H1 (cell line): ENCODE measurements at regions not wholly inside any gene's neighbourhood (a gene's known extent, or its start where the extent isn't known, plus 50 kb on each side); places are given as distances from the start of the nearest gene placed in this dataset.

Experiments
- CTCF ChIA-PET: fragments of 300-600 bp; sonication (Branson Sonifier 250); formaldehyde crosslinking; loops from one replicate; lab custom pipeline; 2021; ENCODE audit not compliant: partially characterized antibody; lab: Charles Lee
- POLR2A ChIA-PET: fragments of 300-600 bp; sonication (Branson Sonifier 250); formaldehyde crosslinking; loops from one replicate; lab custom pipeline; 2021; ENCODE audit warnings: inconsistent platforms; ENCODE audit not compliant: partially characterized antibody; lab: Charles Lee
- DNase-seq, 2 experiments: peaks; one replicate each; pipeline versions ENCODE4 v3.0.0 to v3.0.0-alpha.2; 2010 to 2022; ENCODE audit warnings: low spot score in 2 of 2, low read depth in 1 of 2, mixed read lengths in 1 of 2
- FAIRE-seq: peaks from 2 replicates; lab custom pipeline; 2011; peaks lifted over from hg19 to GRCh38; lab: Jason Lieb, UNC
- H2AFZ ChIP-seq: 2 replicates; pipeline ENCODE4 v1.8.1; 2012; ENCODE audit warnings: low read length, inconsistent platforms
- H2AK5ac ChIP-seq: 2 replicates; pipeline ENCODE4 v1.6.1; 2013; ENCODE audit warnings: low read depth, low read length
- H2BK120ac ChIP-seq: replicated peaks from 2 replicates; pipeline ENCODE3; 2013; ENCODE audit warnings: low read depth, low read length, inconsistent platforms
- H2BK12ac ChIP-seq: 2 replicates; pipeline ENCODE4 v1.6.1; 2013; ENCODE audit warnings: low read depth, low read length
- H2BK15ac ChIP-seq: 2 replicates; pipeline ENCODE4 v1.6.1; 2013; ENCODE audit warnings: low read length
- H2BK20ac ChIP-seq: 2 replicates; pipeline ENCODE4 v1.6.1; 2013; ENCODE audit warnings: low read length
- H2BK5ac ChIP-seq: 2 replicates; pipeline ENCODE4 v1.6.1; 2013; ENCODE audit warnings: low read depth, low read length
- H3K14ac ChIP-seq: 2 replicates; pipeline ENCODE4 v1.6.1; 2013; ENCODE audit warnings: inconsistent platforms; ENCODE audit not compliant: insufficient read length
- H3K18ac ChIP-seq: 2 replicates; pipeline ENCODE4 v1.6.1; 2013; ENCODE audit warnings: low read length; ENCODE audit errors: extremely low read depth
- H3K23ac ChIP-seq: 2 replicates; pipeline ENCODE4 v1.6.1; 2013; ENCODE audit warnings: inconsistent platforms; ENCODE audit not compliant: insufficient read length
- H3K23me2 ChIP-seq: 2 replicates; pipeline ENCODE4 v1.6.1; 2013; ENCODE audit warnings: low read depth, low read length
- H3K27ac ChIP-seq: 2 replicates; pipeline ENCODE4 v1.6.1; 2011; ENCODE audit warnings: low read depth, low read length, inconsistent platforms
- H3K27me3 ChIP-seq, 4 experiments: replicated peaks in 1 of 4; 1 replicate in 1 of 4; 2 replicates in 3 of 4; pipeline versions ENCODE4 v1.6.1 to v1.8.1; 2011 to 2013; ENCODE audit warnings: low read length in 3 of 4, mild to moderate bottlenecking in 3 of 4, inconsistent platforms in 2 of 4, mixed read lengths in 2 of 4, moderate library complexity in 1 of 4; ENCODE audit not compliant: control insufficient read depth in 3 of 4, insufficient read depth in 3 of 4; ENCODE audit errors: extremely low read depth in 1 of 4
- H3K36me3 ChIP-seq, 4 experiments: 2 replicates each; pipeline versions ENCODE4 v1.6.1 to v1.8.1; 2011 to 2013; ENCODE audit warnings: mild to moderate bottlenecking in 4 of 4, low read length in 3 of 4, moderate library complexity in 2 of 4, control low read depth in 1 of 4, inconsistent platforms in 1 of 4; ENCODE audit not compliant: insufficient read depth in 4 of 4, control insufficient read depth in 2 of 4
- H3K4ac ChIP-seq: replicated peaks from 2 replicates; pipeline ENCODE3; 2013; ENCODE audit warnings: low read length, low read depth, mixed read lengths, inconsistent platforms; ENCODE audit not compliant: insufficient read length
- H3K4me1 ChIP-seq, 4 experiments: replicated peaks in 1 of 4; 1 replicate in 1 of 4; 2 replicates in 3 of 4; pipeline versions ENCODE4 v1.6.1 to v1.8.1; 2011 to 2013; ENCODE audit warnings: low read length in 3 of 4, inconsistent platforms in 2 of 4, mixed read lengths in 1 of 4; ENCODE audit not compliant: insufficient read depth in 4 of 4, control insufficient read depth in 3 of 4
- H3K4me2 ChIP-seq, 2 experiments: 2 replicates each; pipeline versions ENCODE4 v1.6.1 to v1.8.1; 2011 to 2013; ENCODE audit warnings: low read depth in 2 of 2, low read length in 2 of 2, control low read depth in 1 of 2, inconsistent platforms in 1 of 2, mild to moderate bottlenecking in 1 of 2; ENCODE audit not compliant: insufficient read depth in 1 of 2
- H3K4me3 ChIP-seq, 4 experiments: fragments of 200-600, 300-600 bp in 1 of 4; sonication (generic), shearing (Covaris generic), sonication (Bioruptor Twin) in 1 of 4; 2 replicates each; pipeline versions ENCODE4 v1.5.1 to v1.8.1; 2011 to 2016; ENCODE audit warnings: low read length in 4 of 4, low read depth in 3 of 4, control low read depth in 2 of 4, inconsistent platforms in 2 of 4, mild to moderate bottlenecking in 2 of 4, mixed read lengths in 1 of 4, moderate library complexity in 1 of 4; ENCODE audit not compliant: insufficient read depth in 2 of 4; ENCODE audit errors: extremely low read depth in 1 of 4
- H3K56ac ChIP-seq: replicated peaks from 2 replicates; pipeline ENCODE3; 2013; ENCODE audit warnings: low read depth, mild to moderate bottlenecking, mixed read lengths, low read length, inconsistent platforms; ENCODE audit not compliant: insufficient read length
- H3K79me1 ChIP-seq: 2 replicates; pipeline ENCODE4 v1.6.1; 2013; ENCODE audit warnings: low read depth, low read length, control low read depth
- H3K79me2 ChIP-seq, 2 experiments: 2 replicates each; pipeline versions ENCODE4 v1.6.1 to v1.8.1; 2012 to 2013; ENCODE audit warnings: low read length in 2 of 2, mild to moderate bottlenecking in 2 of 2, inconsistent platforms in 1 of 2; ENCODE audit not compliant: insufficient read depth in 2 of 2, control insufficient read depth in 1 of 2
- H3K9ac ChIP-seq, 4 experiments: replicated peaks in 1 of 4; 1 replicate in 1 of 4; 2 replicates in 3 of 4; pipeline versions ENCODE4 v1.6.1 to v1.8.1; 2011 to 2013; ENCODE audit warnings: low read depth in 3 of 4, low read length in 3 of 4, control low read depth in 2 of 4, mild to moderate bottlenecking in 2 of 4, moderate library complexity in 2 of 4, inconsistent platforms in 1 of 4; ENCODE audit errors: extremely low read depth in 1 of 4
- H3K9me3 ChIP-seq, 2 experiments: 2 replicates each; pipeline versions ENCODE4 v1.6.1 to v1.8.1; 2012 to 2013; ENCODE audit warnings: mild to moderate bottlenecking in 2 of 2, moderate library complexity in 2 of 2, control low read depth in 1 of 2, inconsistent platforms in 1 of 2, low read depth in 1 of 2, low read length in 1 of 2, mixed read lengths in 1 of 2; ENCODE audit not compliant: insufficient read depth in 2 of 2
- H4K20me1 ChIP-seq, 2 experiments: replicated peaks in 1 of 2; 2 replicates each; pipeline versions ENCODE3 to v1.8.1; 2011 to 2013; ENCODE audit warnings: inconsistent platforms in 2 of 2, low read length in 2 of 2, mild to moderate bottlenecking in 1 of 2; ENCODE audit not compliant: insufficient read depth in 2 of 2, control insufficient read depth in 1 of 2
- H4K5ac ChIP-seq: 2 replicates; pipeline ENCODE4 v1.6.1; 2013; ENCODE audit warnings: low read length, low read depth, mixed read lengths, inconsistent platforms; ENCODE audit not compliant: insufficient read length
- H4K8ac ChIP-seq: 2 replicates; pipeline ENCODE4 v1.8.0; 2013; ENCODE audit warnings: mild to moderate bottlenecking, moderate library complexity, low read length, inconsistent platforms; ENCODE audit not compliant: insufficient read depth; ENCODE audit errors: extremely low read depth
- H4K91ac ChIP-seq: replicated peaks from 2 replicates; pipeline ENCODE3; 2013; ENCODE audit warnings: low read length, mixed read lengths, inconsistent platforms; ENCODE audit not compliant: insufficient read length
- EGR1 ChIP-seq: IDR thresholded peaks from 2 replicates; pipeline ENCODE4 v1.6.1; 2011; ENCODE audit warnings: low read depth, low read length, borderline replicate concordance
- EP300 ChIP-seq, 2 experiments: IDR thresholded peaks; 1 replicate in 1 of 2; 2 replicates in 1 of 2; pipeline ENCODE4 v1.6.1; 2011 to 2012; ENCODE audit warnings: low read depth in 2 of 2, low read length in 2 of 2, mild to moderate bottlenecking in 2 of 2, borderline replicate concordance in 1 of 2, inconsistent platforms in 1 of 2, moderate library complexity in 1 of 2
- EZH2 ChIP-seq: fragments of 200-600 bp; sonication (generic); IDR thresholded peaks from 2 replicates; pipeline ENCODE4 v1.7.1; 2012; ENCODE audit warnings: low read depth, mild to moderate bottlenecking, moderate library complexity, low read length, inconsistent platforms; ENCODE audit not compliant: severe bottlenecking
- GABPA ChIP-seq: IDR thresholded peaks from 2 replicates; pipeline ENCODE4 v1.6.1; 2011; ENCODE audit warnings: mild to moderate bottlenecking, low read length, moderate library complexity, borderline replicate concordance; ENCODE audit not compliant: insufficient read depth
- JUND ChIP-seq: IDR thresholded peaks from 2 replicates; pipeline ENCODE4 v1.6.1; 2011; ENCODE audit warnings: mild to moderate bottlenecking, improper control_type of control experiment, low read length
- MAFK ChIP-seq: IDR thresholded peaks from 2 replicates; pipeline ENCODE4 v1.6.1; 2012; ENCODE audit warnings: low read depth, mild to moderate bottlenecking, improper control_type of control experiment, low read length
- NRF1 ChIP-seq: IDR thresholded peaks from 2 replicates; pipeline ENCODE4 v1.6.1; 2011; ENCODE audit warnings: mild to moderate bottlenecking, low read depth, low read length, improper control_type of control experiment
- PHF8 ChIP-seq: fragments of 200-600 bp; sonication (generic); conservative IDR thresholded peaks from 2 replicates; pipeline ENCODE4 v1.7.1; 2012; ENCODE audit warnings: low read depth, mild to moderate bottlenecking, inconsistent platforms, low read length, moderate library complexity
- POLR2A ChIP-seq, 2 experiments: IDR thresholded peaks; 1 replicate in 1 of 2; 2 replicates in 1 of 2; pipeline ENCODE4 v1.6.1; 2011; ENCODE audit warnings: low read depth in 2 of 2, low read length in 2 of 2, mild to moderate bottlenecking in 2 of 2; ENCODE audit errors: control extremely low read depth in 1 of 2
- SAP30 ChIP-seq: fragments of 300-600 bp; sonication (generic); IDR thresholded peaks from 2 replicates; pipeline ENCODE4 v1.7.1; 2012; ENCODE audit warnings: low read length, moderate library complexity, mild to moderate bottlenecking, inconsistent platforms; ENCODE audit not compliant: insufficient read depth, insufficient replicate concordance
- TAF1 ChIP-seq: IDR thresholded peaks from 2 replicates; pipeline ENCODE4 v1.6.1; 2011; ENCODE audit warnings: mild to moderate bottlenecking, low read depth, low read length
- TBP ChIP-seq: IDR thresholded peaks from 2 replicates; pipeline ENCODE4 v1.6.1; 2011; ENCODE audit warnings: low read depth, low read length, improper control_type of control experiment
- TCF12 ChIP-seq: IDR thresholded peaks from 2 replicates; pipeline ENCODE4 v1.6.1; 2011; ENCODE audit warnings: low read depth, mild to moderate bottlenecking, low read length
- YY1 ChIP-seq: IDR thresholded peaks from 2 replicates; pipeline ENCODE4 v1.6.1; 2011; ENCODE audit warnings: low read depth, mild to moderate bottlenecking, low read length
- WGBS, 2 experiments: shearing (Covaris generic) in 1 of 2; methylation state at CpG; one replicate each; pipeline versions ENCODE4 v1.1.6 to v1.1.7; 2013 to 2015; ENCODE audit warnings: low lambda C conversion rate in 2 of 2, mixed read lengths in 2 of 2, inconsistent platforms in 1 of 2, low coverage in 1 of 2, missing lambda C conversion rate in 1 of 2; ENCODE audit not compliant: insufficient replicate concordance in 2 of 2, insufficient coverage in 1 of 2, insufficient read length in 1 of 2; ENCODE audit errors: extremely low coverage in 1 of 2, missing lambda C conversion rate in 1 of 2; 5-methylcytosine and 5-hydroxymethylcytosine counted together

GRCh38 chr17:79249929-79250521 is 175.4 kb downstream of the ENGASE start:
- H4K20me1 ChIP-seq, result no peaks in the 10 kb centered on the region
- TF ChIP-seq TCF12, result no peak
- no peak for TF ChIP-seq TBP
- no peak for TF ChIP-seq PHF8
- no peak for TF ChIP-seq SAP30
- TF ChIP-seq GABPA, result no peak
- no peak for TF ChIP-seq EP300 (IDR thresholded peaks at IDR 0.05; ENCODE audit: borderline replicate concordance in 1 of 2, low read depth in 2 of 2, low read length in 2 of 2)
- TF ChIP-seq YY1, result no peak
- no peak for TF ChIP-seq EZH2
- TF ChIP-seq MAFK, result no peak
- TF ChIP-seq POLR2A (IDR thresholded peaks at IDR 0.05; ENCODE audit: control extremely low read depth in 1 of 2, low read depth in 2 of 2, low read length in 2 of 2), result no peak
- TF ChIP-seq NRF1, result no peak
- no peak for TF ChIP-seq TAF1
- TF ChIP-seq JUND, result no peak
- TF ChIP-seq EGR1, result no peak

More at GRCh38 chr17:79249929-79250521, 175.4 kb downstream of the ENGASE start:
- Histone ChIP-seq H2AK5ac (no peak overlapping the region), H3K79me1 (no peaks in the 10 kb centered on the region), H4K5ac (no peak overlapping the region), H3K79me2 (no peaks in the 10 kb centered on the region), H2BK15ac (no peak overlapping the region), H3K18ac (no peak overlapping the region), H2BK12ac (no peak overlapping the region), H2AFZ (no peak overlapping the region), H3K9ac (no peak overlapping the region), H3K36me3 (no peaks in the 10 kb centered on the region), H2BK120ac (no peak overlapping the region), H2BK20ac (no peak overlapping the region), H3K56ac (no peak overlapping the region), H3K4me1 (peaks cover 0 to 10% (median under 1%) of the 10 kb centered on the region in 4 experiments; a peak in 1 of 7 replicates), H3K4me2 (no peak overlapping the region), H4K91ac (no peak overlapping the region), H3K23ac (no peak overlapping the region), H3K14ac (no peak overlapping the region), H3K23me2 (no peaks in the 10 kb centered on the region), H3K4me3 (no peak overlapping the region), H3K27ac (no peak overlapping the region), H3K4ac (no peak overlapping the region), H4K8ac (no peak overlapping the region), H3K9me3 (no peaks in the 10 kb centered on the region), H3K27me3 (peaks cover 0 to 5% (median 0%) of the 10 kb centered on the region in 4 experiments; a peak in 1 of 7 replicates), H2BK5ac (no peak overlapping the region)
- ChIA-PET POLR2A (no interaction called here), CTCF (interaction anchor here (0.7 to 2.9 kb wide), 3 partner anchors 49 to 142 kb away, joined by 3 to 13 read pairs (median 4); no protein-coding TSS in a partner anchor)
- no peak for DNase-seq
- FAIRE-seq, result no peak
- 88% methylated on average over 22 of the region's 22 CpGs; no CpG with 5 or more reads in 1 of the 2 experiments for whole genome bisulfite sequencing, 2 experiments
